Right lobe of liver (tissue), 4 donors: ENCODE measurements at regions not wholly inside any gene's neighbourhood (a gene's known extent, or its start where the extent isn't known, plus 50 kb on each side); places are given as distances from the start of the nearest gene placed in this dataset.

ENCODE experiments used
- POLR2A ChIP-seq: fragments of 450-650 bp; IDR thresholded peaks from one replicate; pipeline ENCODE4 v1.6.1; 2017; ENCODE audit warnings: antibody characterized with exemption, mild to moderate bottlenecking
- TF ChIP-seq, protein P1 (sequence below), 4 donors: fragments of 200-600 bp in 3 of 4; fragments of 450-650 bp in 1 of 4; IDR thresholded peaks; one replicate each; pipeline versions ENCODE4 v1.5.1 to v1.8.0; 2016 to 2022; ENCODE audit warnings: antibody characterized with exemption in 4 of 4, mild to moderate bottlenecking in 2 of 4
- donor health status: DM: no; HTN: no; CAD: no.
- donor health status: DM: no; HTN: no; CAD: no.
- donor health status: DM: no; HTN: yes; CAD: no.

DNA sequence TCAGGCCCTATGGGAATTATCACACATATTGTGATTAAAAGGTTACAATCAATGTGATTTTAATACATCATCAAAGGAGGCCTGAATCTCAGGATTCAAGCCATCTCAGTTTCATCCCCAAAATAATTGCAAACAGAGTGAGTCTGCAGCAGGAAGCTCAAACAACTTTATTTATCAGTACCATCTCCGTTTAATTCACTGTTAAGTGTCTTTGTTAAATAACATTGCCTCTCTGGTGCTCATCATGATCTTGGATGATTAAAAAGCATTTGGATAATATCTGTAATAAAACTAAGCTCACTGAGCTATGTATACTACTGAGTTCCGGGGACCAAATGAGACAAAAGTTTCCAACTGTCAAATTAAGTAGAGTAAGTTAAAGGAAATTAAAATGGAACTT is 817.8 kb upstream of the CNTNAP5 start:
- TF ChIP-seq, protein P1, sequence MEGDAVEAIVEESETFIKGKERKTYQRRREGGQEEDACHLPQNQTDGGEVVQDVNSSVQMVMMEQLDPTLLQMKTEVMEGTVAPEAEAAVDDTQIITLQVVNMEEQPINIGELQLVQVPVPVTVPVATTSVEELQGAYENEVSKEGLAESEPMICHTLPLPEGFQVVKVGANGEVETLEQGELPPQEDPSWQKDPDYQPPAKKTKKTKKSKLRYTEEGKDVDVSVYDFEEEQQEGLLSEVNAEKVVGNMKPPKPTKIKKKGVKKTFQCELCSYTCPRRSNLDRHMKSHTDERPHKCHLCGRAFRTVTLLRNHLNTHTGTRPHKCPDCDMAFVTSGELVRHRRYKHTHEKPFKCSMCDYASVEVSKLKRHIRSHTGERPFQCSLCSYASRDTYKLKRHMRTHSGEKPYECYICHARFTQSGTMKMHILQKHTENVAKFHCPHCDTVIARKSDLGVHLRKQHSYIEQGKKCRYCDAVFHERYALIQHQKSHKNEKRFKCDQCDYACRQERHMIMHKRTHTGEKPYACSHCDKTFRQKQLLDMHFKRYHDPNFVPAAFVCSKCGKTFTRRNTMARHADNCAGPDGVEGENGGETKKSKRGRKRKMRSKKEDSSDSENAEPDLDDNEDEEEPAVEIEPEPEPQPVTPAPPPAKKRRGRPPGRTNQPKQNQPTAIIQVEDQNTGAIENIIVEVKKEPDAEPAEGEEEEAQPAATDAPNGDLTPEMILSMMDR (IDR thresholded peaks at IDR 0.05), result no peak
- no peak for TF ChIP-seq POLR2A
